GM10266 (cell line): ENCODE measurements at regions not wholly inside any gene's neighbourhood (a gene's known extent, or its start where the extent isn't known, plus 50 kb on each side); places are given as distances from the start of the nearest gene placed in this dataset.

Experiments used
- DNase-seq: peaks from one replicate; pipeline ENCODE4 v3.0.0; 2012; ENCODE audit errors: extremely low spot score
- TF ChIP-seq, protein P1 (sequence below): IDR thresholded peaks from 2 replicates; pipeline ENCODE4 v1.5.1; 2012; ENCODE audit warnings: mild to moderate bottlenecking, low read depth; ENCODE audit not compliant: control insufficient read depth, insufficient read depth; ENCODE audit errors: missing control alignments

- no peak for DNase-seq
- TF ChIP-seq, protein P1, sequence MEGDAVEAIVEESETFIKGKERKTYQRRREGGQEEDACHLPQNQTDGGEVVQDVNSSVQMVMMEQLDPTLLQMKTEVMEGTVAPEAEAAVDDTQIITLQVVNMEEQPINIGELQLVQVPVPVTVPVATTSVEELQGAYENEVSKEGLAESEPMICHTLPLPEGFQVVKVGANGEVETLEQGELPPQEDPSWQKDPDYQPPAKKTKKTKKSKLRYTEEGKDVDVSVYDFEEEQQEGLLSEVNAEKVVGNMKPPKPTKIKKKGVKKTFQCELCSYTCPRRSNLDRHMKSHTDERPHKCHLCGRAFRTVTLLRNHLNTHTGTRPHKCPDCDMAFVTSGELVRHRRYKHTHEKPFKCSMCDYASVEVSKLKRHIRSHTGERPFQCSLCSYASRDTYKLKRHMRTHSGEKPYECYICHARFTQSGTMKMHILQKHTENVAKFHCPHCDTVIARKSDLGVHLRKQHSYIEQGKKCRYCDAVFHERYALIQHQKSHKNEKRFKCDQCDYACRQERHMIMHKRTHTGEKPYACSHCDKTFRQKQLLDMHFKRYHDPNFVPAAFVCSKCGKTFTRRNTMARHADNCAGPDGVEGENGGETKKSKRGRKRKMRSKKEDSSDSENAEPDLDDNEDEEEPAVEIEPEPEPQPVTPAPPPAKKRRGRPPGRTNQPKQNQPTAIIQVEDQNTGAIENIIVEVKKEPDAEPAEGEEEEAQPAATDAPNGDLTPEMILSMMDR = no peak
Measured at GRCh38 chr12:75822416-75822815, 209.2 kb downstream of the PHLDA1 start.

DNA sequence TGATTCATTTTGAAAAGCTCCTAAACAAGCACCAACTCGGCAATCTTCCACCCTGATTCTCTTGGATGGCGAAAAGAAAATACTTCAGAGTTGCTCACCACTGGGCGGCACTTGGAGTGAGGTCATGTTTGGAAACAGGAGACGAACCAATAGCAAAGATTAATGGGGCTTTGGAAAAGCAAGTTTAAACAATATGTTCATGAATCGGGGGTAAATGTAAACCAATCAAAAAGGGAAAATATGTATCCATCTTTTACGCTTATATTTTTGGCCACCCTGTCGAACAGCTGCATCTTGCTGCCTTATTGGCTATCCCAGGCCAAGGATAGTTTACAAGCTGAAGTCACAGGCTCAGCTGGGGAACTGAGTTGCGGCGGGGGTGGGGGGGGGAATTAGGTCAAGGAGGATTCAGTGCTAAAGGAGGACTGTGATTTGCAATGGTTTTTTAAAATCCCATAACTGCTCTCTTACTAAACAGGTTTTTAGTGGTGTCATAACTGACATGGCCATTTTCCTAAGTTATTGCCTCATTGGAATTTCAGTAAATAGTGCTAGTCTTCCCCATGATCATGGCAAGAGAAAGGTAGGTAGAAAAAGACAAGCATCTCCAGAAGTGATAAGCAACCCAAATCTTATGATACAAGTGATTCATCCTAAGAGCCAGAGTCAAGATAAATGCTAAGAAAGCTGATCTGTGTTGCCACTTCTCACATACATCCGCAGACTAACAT is 210.6 kb downstream of the PHLDA1 start:
- TF ChIP-seq, protein P1 = no peak
- DNase-seq = no peak

GRCh38 chr12:75820071-75820470 is 211.5 kb downstream of the PHLDA1 start:
- TF ChIP-seq, protein P1 = no peak
- no peak for DNase-seq

GRCh38 chr12:75819512-75819911 is 212.1 kb downstream of the PHLDA1 start:
- TF ChIP-seq, protein P1 = no peak
- DNase-seq = no peak

DNA sequence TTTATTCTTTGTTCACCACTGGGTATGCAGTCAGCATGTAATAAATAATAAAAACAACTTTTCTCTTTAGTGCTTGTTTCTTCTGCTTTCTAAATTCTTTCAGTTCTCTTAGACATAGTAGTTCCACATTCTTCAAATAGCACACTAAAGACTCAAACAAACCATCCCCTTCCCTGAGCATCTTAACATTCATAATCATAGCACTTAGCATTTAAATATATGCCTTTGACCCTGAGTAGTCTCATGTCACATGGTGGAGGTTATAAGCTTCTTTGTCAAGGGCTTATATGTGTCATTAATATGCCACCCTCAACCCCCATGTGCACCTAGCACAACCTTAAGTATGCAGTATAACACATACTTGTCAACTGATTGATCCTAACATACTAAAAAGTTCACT is 212.7 kb downstream of the PHLDA1 start:
- DNase-seq = no peak
- TF ChIP-seq, protein P1 = no peak

DNA sequence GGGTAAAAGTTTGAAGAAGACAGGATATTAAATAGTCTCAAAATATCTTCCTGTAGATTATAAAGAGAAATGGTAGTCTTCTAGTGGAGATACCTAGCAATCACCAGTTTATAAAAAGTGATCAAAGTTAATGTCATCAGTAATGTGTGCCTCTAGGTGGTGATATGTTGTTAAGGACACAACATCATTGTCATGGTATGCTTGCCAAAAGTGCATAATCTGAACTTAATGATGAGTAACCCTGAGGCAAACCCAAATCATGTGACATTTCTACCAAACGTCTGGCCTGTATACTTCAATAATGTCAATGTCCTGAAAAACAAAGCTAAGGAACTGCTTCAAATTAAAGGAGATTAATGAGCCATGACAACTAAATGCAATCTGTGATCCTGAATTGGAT is 214.7 kb downstream of the PHLDA1 start:
- TF ChIP-seq, protein P1 = no peak
- DNase-seq = no peak

DNA sequence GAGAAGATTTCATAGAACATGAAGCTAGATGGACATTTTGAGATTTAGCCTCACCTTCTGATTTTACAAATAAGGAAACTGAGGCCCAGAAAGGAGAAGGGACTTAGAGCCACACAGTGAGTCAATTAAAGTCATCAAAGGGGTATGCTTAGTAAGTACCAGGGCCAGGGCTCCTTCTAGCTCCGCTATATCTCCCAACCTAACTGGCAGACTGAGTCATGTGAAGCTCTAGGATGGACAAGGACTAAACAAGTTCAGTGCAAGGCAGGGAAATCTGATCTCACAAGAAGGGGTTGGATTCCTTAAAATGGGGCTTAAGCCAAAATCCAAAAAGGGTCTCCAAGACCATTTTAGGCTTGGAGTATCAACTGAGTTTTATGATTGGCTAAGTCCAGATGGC is 215.8 kb downstream of the PHLDA1 start:
- no peak for DNase-seq
- TF ChIP-seq, protein P1 = no peak
